ENCODE measurements at regions not wholly inside any gene's neighbourhood (a gene's known extent, or its start where the extent isn't known, plus 50 kb on each side); places are given as distances from the start of the nearest gene placed in this dataset.

DNA sequence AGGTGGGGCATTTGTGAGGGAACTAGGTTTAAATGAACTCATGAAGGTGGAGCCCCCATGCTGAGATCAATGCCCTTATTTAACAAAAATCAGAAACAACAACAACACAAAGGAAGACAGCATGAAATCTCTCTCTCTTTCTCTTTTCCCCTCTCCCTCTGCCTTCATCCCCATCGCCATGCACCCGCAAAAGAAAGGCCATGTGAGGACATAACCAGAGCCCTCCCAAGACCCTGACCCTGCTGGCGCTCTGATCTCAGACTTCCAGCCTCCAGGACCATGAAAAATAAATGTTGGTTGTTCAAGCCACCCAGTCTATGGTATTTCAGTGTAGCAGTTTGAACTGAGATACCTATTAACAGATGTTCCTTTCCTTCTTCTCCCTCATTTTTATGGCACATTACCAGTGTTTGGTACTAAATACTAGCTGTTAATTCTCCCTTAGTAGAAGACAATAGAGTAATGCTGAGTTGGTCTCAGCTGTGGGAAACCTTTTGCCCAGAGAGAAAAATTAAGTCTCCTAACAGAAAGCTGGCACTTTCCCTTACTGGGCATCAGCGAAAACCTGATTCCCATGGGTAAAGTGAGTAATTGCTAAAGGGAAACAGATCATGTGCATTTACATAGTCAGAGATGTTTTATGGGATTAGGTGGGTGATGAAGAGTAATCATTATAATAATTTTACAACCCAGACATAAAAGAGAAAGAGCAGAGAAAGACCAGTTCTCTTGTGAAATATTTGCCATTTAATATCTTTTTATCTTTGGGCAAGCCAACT lies 264.0 kb upstream of the PLEKHG7 start:
- TF ChIP-seq, protein P1, sequence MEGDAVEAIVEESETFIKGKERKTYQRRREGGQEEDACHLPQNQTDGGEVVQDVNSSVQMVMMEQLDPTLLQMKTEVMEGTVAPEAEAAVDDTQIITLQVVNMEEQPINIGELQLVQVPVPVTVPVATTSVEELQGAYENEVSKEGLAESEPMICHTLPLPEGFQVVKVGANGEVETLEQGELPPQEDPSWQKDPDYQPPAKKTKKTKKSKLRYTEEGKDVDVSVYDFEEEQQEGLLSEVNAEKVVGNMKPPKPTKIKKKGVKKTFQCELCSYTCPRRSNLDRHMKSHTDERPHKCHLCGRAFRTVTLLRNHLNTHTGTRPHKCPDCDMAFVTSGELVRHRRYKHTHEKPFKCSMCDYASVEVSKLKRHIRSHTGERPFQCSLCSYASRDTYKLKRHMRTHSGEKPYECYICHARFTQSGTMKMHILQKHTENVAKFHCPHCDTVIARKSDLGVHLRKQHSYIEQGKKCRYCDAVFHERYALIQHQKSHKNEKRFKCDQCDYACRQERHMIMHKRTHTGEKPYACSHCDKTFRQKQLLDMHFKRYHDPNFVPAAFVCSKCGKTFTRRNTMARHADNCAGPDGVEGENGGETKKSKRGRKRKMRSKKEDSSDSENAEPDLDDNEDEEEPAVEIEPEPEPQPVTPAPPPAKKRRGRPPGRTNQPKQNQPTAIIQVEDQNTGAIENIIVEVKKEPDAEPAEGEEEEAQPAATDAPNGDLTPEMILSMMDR (conservative IDR thresholded peaks at IDR 0.05; ENCODE audit: low read depth in 2 of 2): no peak
- TF ChIP-seq, protein P2, sequence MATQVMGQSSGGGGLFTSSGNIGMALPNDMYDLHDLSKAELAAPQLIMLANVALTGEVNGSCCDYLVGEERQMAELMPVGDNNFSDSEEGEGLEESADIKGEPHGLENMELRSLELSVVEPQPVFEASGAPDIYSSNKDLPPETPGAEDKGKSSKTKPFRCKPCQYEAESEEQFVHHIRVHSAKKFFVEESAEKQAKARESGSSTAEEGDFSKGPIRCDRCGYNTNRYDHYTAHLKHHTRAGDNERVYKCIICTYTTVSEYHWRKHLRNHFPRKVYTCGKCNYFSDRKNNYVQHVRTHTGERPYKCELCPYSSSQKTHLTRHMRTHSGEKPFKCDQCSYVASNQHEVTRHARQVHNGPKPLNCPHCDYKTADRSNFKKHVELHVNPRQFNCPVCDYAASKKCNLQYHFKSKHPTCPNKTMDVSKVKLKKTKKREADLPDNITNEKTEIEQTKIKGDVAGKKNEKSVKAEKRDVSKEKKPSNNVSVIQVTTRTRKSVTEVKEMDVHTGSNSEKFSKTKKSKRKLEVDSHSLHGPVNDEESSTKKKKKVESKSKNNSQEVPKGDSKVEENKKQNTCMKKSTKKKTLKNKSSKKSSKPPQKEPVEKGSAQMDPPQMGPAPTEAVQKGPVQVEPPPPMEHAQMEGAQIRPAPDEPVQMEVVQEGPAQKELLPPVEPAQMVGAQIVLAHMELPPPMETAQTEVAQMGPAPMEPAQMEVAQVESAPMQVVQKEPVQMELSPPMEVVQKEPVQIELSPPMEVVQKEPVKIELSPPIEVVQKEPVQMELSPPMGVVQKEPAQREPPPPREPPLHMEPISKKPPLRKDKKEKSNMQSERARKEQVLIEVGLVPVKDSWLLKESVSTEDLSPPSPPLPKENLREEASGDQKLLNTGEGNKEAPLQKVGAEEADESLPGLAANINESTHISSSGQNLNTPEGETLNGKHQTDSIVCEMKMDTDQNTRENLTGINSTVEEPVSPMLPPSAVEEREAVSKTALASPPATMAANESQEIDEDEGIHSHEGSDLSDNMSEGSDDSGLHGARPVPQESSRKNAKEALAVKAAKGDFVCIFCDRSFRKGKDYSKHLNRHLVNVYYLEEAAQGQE (IDR thresholded peaks at IDR 0.05; ENCODE audit: unreplicated experiment): no peak

Measured in GM23338 (cell line).